ENCODE measurements at regions not wholly inside any gene's neighbourhood (a gene's known extent, or its start where the extent isn't known, plus 50 kb on each side); places are given as distances from the start of the nearest gene placed in this dataset.

GRCh38 chr2:221200184-221200839, 371.8 kb downstream of the EPHA4 start (continued):
- TF ChIP-seq SAFB2 (IDR thresholded peaks at IDR 0.05; ENCODE audit: borderline replicate concordance, low read depth, low read length, severe bottlenecking) (no peak), SREBF1 (IDR thresholded peaks at IDR 0.05; ENCODE audit: borderline replicate concordance, low read depth, low read length) (no peak), ETV6 (IDR thresholded peaks at IDR 0.05; ENCODE audit: borderline replicate concordance in 1 of 2, low read depth in 2 of 2, low read length in 1 of 2) (no peak), ETV6 (CRISPR knock-in tag; IDR thresholded peaks at IDR 0.05; ENCODE audit: borderline replicate concordance) (no peak), ZNF232 (CRISPR knock-in tag; IDR thresholded peaks at IDR 0.05) (no peak), HEY1 (CRISPR knock-in tag; IDR thresholded peaks at IDR 0.05; ENCODE audit: borderline replicate concordance) (no peak)

- FAIRE-seq (no peak), DNase-seq (ENCODE audit: extremely low read depth in 1 of 4, low spot score in 3 of 4) (no peak), ATAC-seq (no peak)
- Histone ChIP-seq H3K9me1 (ENCODE audit: control insufficient read depth, insufficient read depth, low read length) (no peaks in the 10 kb centered on the region), H2AFZ (ENCODE audit: low read depth, low read length) (no peak overlapping the region), H3K36me3 (ENCODE audit: control insufficient read depth, insufficient read depth, low read length) (no peaks in the 10 kb centered on the region), H3K4me2 (ENCODE audit: insufficient read depth, low read length) (no peak overlapping the region), H3K9ac (ENCODE audit: insufficient read depth in 1 of 2, low read depth in 2 of 2, low read length in 2 of 2) (no peak overlapping the region), H3K9me3 (replicated peaks; ENCODE audit: control insufficient read depth, insufficient read depth, low read depth, low read length) (no peaks in the 10 kb centered on the region), H4K20me1 (replicated peaks; ENCODE audit: control insufficient read depth, insufficient read depth, low read length) (no peaks in the 10 kb centered on the region), H3K27me3 (ENCODE audit: control insufficient read depth in 2 of 2, insufficient read depth in 2 of 2, low read length in 2 of 2) (no peaks in the 10 kb centered on the region), H3K4me3 (no peak overlapping the region), H3K27ac (ENCODE audit: extremely low read depth, low read depth, low read length) (no peak overlapping the region), H3K4me1 (replicated peaks in 1 of 2; ENCODE audit: control insufficient read depth in 2 of 2, insufficient read depth in 2 of 2, low read length in 2 of 2) (no peaks in the 10 kb centered on the region), H3K79me2 (ENCODE audit: control insufficient read depth, insufficient read depth, low read length) (no peaks in the 10 kb centered on the region)
- ChIA-PET CTCF (ENCODE audit: low intra/inter-chr PET ratio) (no interaction called here), POLR2A (no interaction called here)
- intact Hi-C loops (cut with micrococcal nuclease) (no loop called here), in situ Hi-C loops (cut with MboI) (no loop called here)
- no TSS peak for BruUV-seq (replicated peaks)
- 2% methylated on average over 6 of the region's 6 CpGs for WGBS (ENCODE audit: insufficient coverage, low coverage, missing lambda C conversion rate)
- TF ChIP-seq MYNN (IDR thresholded peaks at IDR 0.05) (no peak), MYNN (CRISPR knock-in tag; IDR thresholded peaks at IDR 0.05) (no peak), MCM3 (IDR thresholded peaks at IDR 0.05) (no peak), KDM1A (IDR thresholded peaks at IDR 0.05) (no peak), THRB (CRISPR knock-in tag; conservative IDR thresholded peaks at IDR 0.05) (no peak), MAFK (IDR thresholded peaks at IDR 0.05; ENCODE audit: low read length) (no peak), SP1 (CRISPR knock-in tag; IDR thresholded peaks at IDR 0.05) (no peak), ZNF696 (CRISPR knock-in tag; conservative IDR thresholded peaks at IDR 0.05) (no peak), MAFG (tag; conservative IDR thresholded peaks at IDR 0.05) (no peak), CBFA2T3 (IDR thresholded peaks at IDR 0.05) (no peak), AFF1 (IDR thresholded peaks at IDR 0.05; ENCODE audit: low read depth in 1 of 2, partially characterized antibody in 2 of 2) (no peak), TAF1 (IDR thresholded peaks at IDR 0.05; ENCODE audit: control insufficient read depth, extremely low read depth, insufficient read depth, low read length, severe bottlenecking) (no peak), MCM7 (IDR thresholded peaks at IDR 0.05) (no peak), CBX1 (IDR thresholded peaks at IDR 0.05; ENCODE audit: low read depth) (no peak)
Measured at GRCh38 chr2:221202431-221202830, 369.7 kb downstream of the EPHA4 start.

All from K562 (cell line).